GM23248 (cell line): ENCODE measurements at regions not wholly inside any gene's neighbourhood (a gene's known extent, or its start where the extent isn't known, plus 50 kb on each side); places are given as distances from the start of the nearest gene placed in this dataset.

Source experiments
- DNase-seq: peaks from one replicate; pipeline ENCODE4 v3.0.0-alpha.2; 2015
- H2AFZ ChIP-seq: fragments of 200-600 bp; sonication (generic); 2 replicates; pipeline ENCODE4 v1.6.1; 2016; ENCODE audit warnings: antibody characterized with exemption
- H3F3A ChIP-seq: fragments of 200-600 bp; sonication (generic); 2 replicates; pipeline ENCODE4 v1.6.1; 2016; ENCODE audit warnings: mild to moderate bottlenecking, antibody characterized with exemption, mixed run types; ENCODE audit not compliant: insufficient read depth
- H3K27ac ChIP-seq: fragments of 200-600 bp; sonication (generic); 2 replicates; pipeline ENCODE4 v1.5.1; 2016; ENCODE audit warnings: mild to moderate bottlenecking
- H3K27me3 ChIP-seq: fragments of 200-600 bp; sonication (generic); replicated peaks from 2 replicates; pipeline ENCODE4 v1.6.1; 2016; ENCODE audit warnings: mild to moderate bottlenecking; ENCODE audit not compliant: insufficient read depth
- H3K36me3 ChIP-seq: fragments of 200-600 bp; sonication (generic); 2 replicates; pipeline ENCODE4 v1.6.1; 2016; ENCODE audit warnings: low read depth, mild to moderate bottlenecking
- H3K4me1 ChIP-seq: fragments of 200-600 bp; sonication (generic); 2 replicates; pipeline ENCODE4 v1.6.1; 2016; ENCODE audit warnings: mild to moderate bottlenecking; ENCODE audit not compliant: insufficient read depth
- H3K4me2 ChIP-seq: fragments of 200-600 bp; sonication (generic); one replicate; pipeline ENCODE4 v1.6.1; 2016; ENCODE audit warnings: mild to moderate bottlenecking; ENCODE audit not compliant: unreplicated experiment
- H3K4me3 ChIP-seq: fragments of 200-600 bp; sonication (generic); 2 replicates; pipeline ENCODE4 v1.5.1; 2016; ENCODE audit warnings: mild to moderate bottlenecking
- H3K79me2 ChIP-seq: fragments of 200-600 bp; sonication (generic); 2 replicates; pipeline ENCODE4 v1.6.1; 2016; ENCODE audit warnings: mild to moderate bottlenecking; ENCODE audit not compliant: insufficient read depth
- H3K9ac ChIP-seq: fragments of 200-600 bp; sonication (generic); 2 replicates; pipeline ENCODE4 v1.6.1; 2016; ENCODE audit warnings: mild to moderate bottlenecking
- H3K9me2 ChIP-seq: fragments of 200-600 bp; sonication (generic); 2 replicates; pipeline ENCODE4 v1.6.1; 2016; ENCODE audit warnings: mixed run types, mild to moderate bottlenecking, moderate library complexity; ENCODE audit not compliant: insufficient read depth
- H3K9me3 ChIP-seq: fragments of 200-600 bp; sonication (generic); one replicate; pipeline ENCODE4 v1.6.1; 2017; ENCODE audit warnings: low read depth
- H4K20me1 ChIP-seq: fragments of 200-600 bp; sonication (generic); 2 replicates; pipeline ENCODE4 v1.6.0; 2016; ENCODE audit not compliant: insufficient read depth
- EZH2 ChIP-seq: fragments of 200-600 bp; sonication (generic); IDR thresholded peaks from 2 replicates; pipeline ENCODE4 v1.6.1; 2018; ENCODE audit warnings: antibody characterized with exemption, mild to moderate bottlenecking; ENCODE audit not compliant: insufficient read depth, poor library complexity, severe bottlenecking
- EZH2phosphoT487 ChIP-seq: fragments of 200-600 bp; sonication (generic); IDR thresholded peaks from 2 replicates; pipeline ENCODE4 v1.6.1; 2018; ENCODE audit warnings: antibody characterized with exemption, moderate library complexity, mild to moderate bottlenecking, low read depth; ENCODE audit not compliant: insufficient read depth
- WGBS, 2 experiments: methylation state at CpG; one replicate each; pipeline ENCODE4 v1.1.6; 2015 to 2017; ENCODE audit warnings: low lambda C conversion rate in 2 of 2, low coverage in 1 of 2; ENCODE audit errors: missing lambda C conversion rate in 2 of 2; 5-methylcytosine and 5-hydroxymethylcytosine counted together
- in situ Hi-C: fragments of 300-500 bp; cut with MboI; formaldehyde crosslinking; loops from 2 replicates; pipeline ENCODE4 v1.15.0; 2020

DNA sequence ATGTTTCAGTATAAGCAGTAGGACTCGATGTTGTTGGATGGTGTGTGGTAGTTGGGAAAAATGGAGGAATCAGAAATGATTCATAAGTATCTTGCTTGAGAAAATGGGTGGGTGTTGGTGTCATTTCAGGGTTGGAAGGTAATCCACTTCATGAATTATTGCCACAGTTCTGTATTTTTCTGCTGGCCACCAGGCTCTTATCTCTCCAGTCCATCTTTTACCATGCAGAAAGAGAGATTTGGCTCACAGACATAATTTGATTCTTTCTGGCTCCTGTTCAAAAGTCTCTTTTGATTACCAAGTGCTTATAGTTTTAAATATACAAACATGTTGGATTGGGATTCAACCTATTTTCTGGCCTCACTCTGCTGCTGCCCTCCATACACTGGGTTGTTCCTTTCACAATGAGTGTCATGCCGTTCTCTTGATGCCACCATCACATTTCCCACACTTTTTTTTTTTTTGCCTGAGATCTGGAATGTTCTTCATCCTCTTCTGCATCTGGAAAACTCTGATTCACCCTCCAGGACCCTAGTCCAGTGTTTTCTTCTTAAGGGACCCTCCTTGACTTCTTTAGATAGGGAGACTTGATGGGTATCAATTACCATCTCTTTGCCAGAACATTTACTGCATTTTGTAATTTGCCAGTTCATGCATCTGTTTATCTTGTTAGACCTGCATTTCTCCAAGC lies 69.4 kb upstream of the GAP43 start:
- no peaks in the 10 kb centered on the region for H3K27me3 ChIP-seq
- H3K9ac ChIP-seq, result no peak overlapping the region
- no peak for DNase-seq
- H3K36me3 ChIP-seq, result no peaks in the 10 kb centered on the region
- H3F3A ChIP-seq, result peaks cover 11% of the 10 kb centered on the region
- TF ChIP-seq EZH2, result no peak
- no peak for TF ChIP-seq EZH2phosphoT487
- H3K9me2 ChIP-seq, result no peaks in the 10 kb centered on the region
- H3K4me2 ChIP-seq, result no peak overlapping the region
- H3K9me3 ChIP-seq, result no peaks in the 10 kb centered on the region
- WGBS, 2 experiments, result 84 to 90% methylated on average over 2 of the region's 2 CpGs
- H4K20me1 ChIP-seq, result no peaks in the 10 kb centered on the region
- no peaks in the 10 kb centered on the region for H3K79me2 ChIP-seq
- no peak overlapping the region for H2AFZ ChIP-seq
- in situ Hi-C loops, result no loop called here
- no peak overlapping the region for H3K4me3 ChIP-seq
- no peak overlapping the region for H3K27ac ChIP-seq
- peaks cover 18% of the 10 kb centered on the region for H3K4me1 ChIP-seq

DNA sequence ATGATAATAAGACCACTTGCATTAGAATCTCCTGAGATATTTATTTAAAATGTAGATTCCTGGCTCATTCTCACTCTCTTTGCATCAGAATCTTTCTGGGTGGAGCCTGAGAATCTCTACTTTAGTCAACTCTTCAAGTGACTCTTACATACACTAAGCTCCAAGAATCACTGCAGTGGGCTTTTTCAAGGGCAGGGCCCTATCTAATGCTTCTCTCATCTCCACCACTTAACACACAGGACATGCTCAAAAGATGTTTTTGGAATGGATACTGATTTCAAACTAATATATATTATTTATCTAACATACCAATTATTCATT lies 68.9 kb upstream of the GAP43 start:
- H3K4me1 ChIP-seq, result peaks cover 13% of the 10 kb centered on the region
- H3K79me2 ChIP-seq, result no peaks in the 10 kb centered on the region
- H3K27ac ChIP-seq, result no peak overlapping the region
- H3K9me2 ChIP-seq, result no peaks in the 10 kb centered on the region
- no peak overlapping the region for H2AFZ ChIP-seq
- peaks cover 11% of the 10 kb centered on the region for H3F3A ChIP-seq
- no peaks in the 10 kb centered on the region for H3K9me3 ChIP-seq
- in situ Hi-C loops, result no loop called here
- H3K27me3 ChIP-seq, result no peaks in the 10 kb centered on the region
- H3K4me3 ChIP-seq, result no peak overlapping the region
- DNase-seq, result no peak
- H3K36me3 ChIP-seq, result no peaks in the 10 kb centered on the region
- no peak for TF ChIP-seq EZH2phosphoT487
- no peak for TF ChIP-seq EZH2
- no peak overlapping the region for H3K9ac ChIP-seq
- H4K20me1 ChIP-seq, result no peaks in the 10 kb centered on the region
- H3K4me2 ChIP-seq, result no peak overlapping the region

DNA sequence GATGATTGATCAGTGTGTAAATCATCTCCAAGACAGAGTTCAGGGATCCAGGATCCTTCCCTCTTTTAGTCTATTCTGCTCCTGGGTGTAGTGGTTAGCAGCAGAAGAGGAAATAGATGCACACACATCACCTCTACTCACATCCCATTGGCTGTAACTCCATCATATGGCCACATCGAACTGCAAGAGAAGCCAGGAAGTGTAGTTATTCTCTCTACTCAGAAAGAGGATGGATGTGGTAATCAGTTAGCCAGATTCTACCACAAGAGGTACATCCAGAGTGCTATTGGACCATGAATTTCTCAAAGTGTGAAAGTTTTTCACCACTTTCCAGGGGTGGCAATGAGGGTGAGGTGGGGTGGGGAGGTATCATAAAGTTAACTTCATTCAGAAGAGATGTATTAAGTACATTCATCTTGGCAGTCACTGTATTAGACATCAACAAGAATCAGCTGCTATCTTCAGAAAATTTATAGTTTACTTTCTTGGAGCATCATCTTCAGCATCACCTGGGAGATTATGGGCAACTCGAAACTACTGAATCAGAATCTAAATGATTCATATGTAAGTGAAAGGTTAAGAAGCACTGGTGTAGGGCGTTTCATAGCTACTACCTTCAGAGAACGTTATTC lies 60.6 kb upstream of the GAP43 start:
- H3K9me2 ChIP-seq, result no peaks in the 10 kb centered on the region
- 66 to 71% methylated on average over 4 of the region's 4 CpGs for whole genome bisulfite sequencing, 2 experiments
- H4K20me1 ChIP-seq, result no peaks in the 10 kb centered on the region
- in situ Hi-C loops, result no loop called here
- no peak overlapping the region for H2AFZ ChIP-seq
- no peaks in the 10 kb centered on the region for H3K36me3 ChIP-seq
- no peaks in the 10 kb centered on the region for H3K27me3 ChIP-seq
- no peak overlapping the region for H3K27ac ChIP-seq
- no peak overlapping the region for H3K9ac ChIP-seq
- no peak for DNase-seq
- H3K79me2 ChIP-seq, result no peaks in the 10 kb centered on the region
- no peaks in the 10 kb centered on the region for H3K9me3 ChIP-seq
- H3K4me2 ChIP-seq, result no peak overlapping the region
- H3K4me3 ChIP-seq, result no peak overlapping the region
- TF ChIP-seq EZH2phosphoT487, result no peak
- TF ChIP-seq EZH2, result no peak
- no peaks in the 10 kb centered on the region for H3F3A ChIP-seq
- H3K4me1 ChIP-seq, result no peaks in the 10 kb centered on the region

DNA sequence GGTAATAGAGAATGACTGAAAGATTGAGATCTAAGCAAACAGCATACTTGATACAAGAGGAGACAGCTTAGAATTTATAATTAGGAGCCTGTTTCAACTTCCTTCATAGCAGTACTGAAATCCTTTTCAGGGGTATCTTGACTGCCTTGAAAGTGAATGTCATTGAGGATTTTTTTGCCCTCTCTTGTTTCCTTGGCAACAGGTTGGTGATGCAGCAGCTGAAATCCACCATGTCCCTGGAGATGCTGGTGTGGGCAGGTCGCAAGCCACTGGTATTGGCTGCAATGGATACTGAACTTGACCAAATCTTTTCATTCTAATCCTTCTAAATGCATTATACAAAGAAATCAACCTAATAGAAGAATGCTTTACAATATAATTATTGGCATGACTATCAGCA lies 59.3 kb upstream of the GAP43 start:
- Histone ChIP-seq H3K9ac (no peak overlapping the region), H2AFZ (no peak overlapping the region), H3K4me1 (no peaks in the 10 kb centered on the region), H4K20me1 (no peaks in the 10 kb centered on the region), H3K4me3 (no peak overlapping the region), H3K79me2 (no peaks in the 10 kb centered on the region), H3K27me3 (no peaks in the 10 kb centered on the region), H3K9me3 (no peaks in the 10 kb centered on the region), H3K4me2 (no peak overlapping the region), H3K9me2 (no peaks in the 10 kb centered on the region), H3K36me3 (no peaks in the 10 kb centered on the region), H3F3A (no peaks in the 10 kb centered on the region), H3K27ac (no peak overlapping the region)
- 82 to 88% methylated on average over 1 of the region's 1 CpG for whole genome bisulfite sequencing, 2 experiments
- no peak for DNase-seq
- in situ Hi-C loops, result no loop called here
- TF ChIP-seq EZH2 (no peak), EZH2phosphoT487 (no peak)

DNA sequence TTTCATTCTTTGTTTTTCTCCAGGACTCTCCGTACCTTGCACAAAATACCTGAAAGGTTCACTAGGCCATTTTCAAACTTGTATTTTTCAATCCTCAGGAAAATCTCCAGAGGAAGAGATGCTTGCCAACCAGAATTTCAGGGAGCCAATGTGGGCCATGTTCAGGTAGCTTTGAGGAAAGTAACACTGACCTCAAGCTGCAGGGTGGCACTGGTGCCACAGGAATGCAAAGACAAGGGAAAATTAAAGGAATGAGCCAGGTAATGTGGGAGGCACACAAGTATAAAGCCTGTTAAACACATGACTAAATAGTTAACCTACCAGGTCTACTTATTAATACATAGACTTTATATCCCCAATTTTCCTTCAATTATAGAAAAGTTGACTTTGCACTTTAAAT lies 51.9 kb upstream of the GAP43 start:
- no peaks in the 10 kb centered on the region for H3F3A ChIP-seq
- H3K4me1 ChIP-seq, result no peaks in the 10 kb centered on the region
- TF ChIP-seq EZH2 (no peak), EZH2phosphoT487 (no peak)
- H2AFZ ChIP-seq, result no peak overlapping the region
- H3K27me3 ChIP-seq, result no peaks in the 10 kb centered on the region
- no peaks in the 10 kb centered on the region for H3K36me3 ChIP-seq
- in situ Hi-C loops, result no loop called here
- H4K20me1 ChIP-seq, result no peaks in the 10 kb centered on the region
- no peak overlapping the region for H3K9ac ChIP-seq
- no peak overlapping the region for H3K4me2 ChIP-seq
- H3K4me3 ChIP-seq, result no peak overlapping the region
- no peak for DNase-seq
- H3K9me3 ChIP-seq, result no peaks in the 10 kb centered on the region
- H3K27ac ChIP-seq, result no peak overlapping the region
- H3K79me2 ChIP-seq, result no peaks in the 10 kb centered on the region
- H3K9me2 ChIP-seq, result no peaks in the 10 kb centered on the region; the same call in 1 of the 2 replicates
- 54 to 60% methylated on average over 1 of the region's 1 CpG for WGBS, 2 experiments
